ENCODE measurements at regions not wholly inside any gene's neighbourhood (a gene's known extent, or its start where the extent isn't known, plus 50 kb on each side); places are given as distances from the start of the nearest gene placed in this dataset.
A peak's percentile ranks its signal among the peaks of the same experiment; 100 is the strongest.
"Not testable (repeated sequence)": the region's sequence is repeated elsewhere in the genome, so short reads cannot be mapped to it uniquely, and the experiment has no call there.

GRCh38 chr21:21996891-21997290 lies 998.7 kb downstream of the NCAM2 start:
- no peak overlapping the region for H3K27ac ChIP-seq (ENCODE audit: low read depth, low read length)
- H3K9me3 ChIP-seq (ENCODE audit: control insufficient read depth, insufficient read depth, low read length), result no peaks in the 10 kb centered on the region
- H3K4me3 ChIP-seq (ENCODE audit: low read depth, low read length), result no peak overlapping the region
- no peaks in the 10 kb centered on the region for H3K4me1 ChIP-seq (ENCODE audit: control insufficient read depth, insufficient read depth, low read length)
- H3K27me3 ChIP-seq (ENCODE audit: control insufficient read depth, insufficient read depth, low read length), result no peaks in the 10 kb centered on the region
- H3K36me3 ChIP-seq (ENCODE audit: control insufficient read depth, insufficient read depth, low read length), result no peaks in the 10 kb centered on the region
- no peak overlapping the region for H3K9ac ChIP-seq (ENCODE audit: low read depth, low read length)

- H3K27me3 ChIP-seq (ENCODE audit: control insufficient read depth, insufficient read depth, low read length), result no peaks in the 10 kb centered on the region
- H3K36me3 ChIP-seq (ENCODE audit: control insufficient read depth, insufficient read depth, low read length), result no peaks in the 10 kb centered on the region
- H3K9ac ChIP-seq (ENCODE audit: low read depth, low read length), result no peak overlapping the region
- no peak overlapping the region for H3K4me3 ChIP-seq (ENCODE audit: low read depth, low read length)
- no peaks in the 10 kb centered on the region for H3K9me3 ChIP-seq (ENCODE audit: control insufficient read depth, insufficient read depth, low read length)
- H3K4me1 ChIP-seq (ENCODE audit: control insufficient read depth, insufficient read depth, low read length), result no peaks in the 10 kb centered on the region
- no peak overlapping the region for H3K27ac ChIP-seq (ENCODE audit: low read depth, low read length)
Measured at GRCh38 chr21:21997390-21998333, 999.5 kb downstream of the NCAM2 start.

DNA sequence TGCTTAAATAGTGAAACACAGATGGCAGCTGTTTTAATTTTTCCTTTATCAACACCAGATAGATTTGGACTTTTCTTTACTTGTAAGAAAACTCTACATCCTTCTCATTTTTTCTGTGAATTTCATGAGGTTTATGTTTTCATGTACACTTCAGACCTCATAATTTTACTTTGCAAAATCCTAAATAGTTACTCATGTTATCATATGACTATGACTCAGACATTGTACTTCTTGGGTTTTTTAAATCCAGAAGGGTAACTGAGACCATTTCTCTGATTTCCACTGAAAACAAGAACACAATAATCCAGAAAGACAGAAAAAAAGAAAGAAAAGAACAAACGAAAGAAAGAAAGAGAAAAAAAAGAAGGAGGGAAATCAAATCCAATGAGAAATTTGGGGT lies 1021.6 kb downstream of the NCAM2 start:
- Histone ChIP-seq H3K4me1 (ENCODE audit: control insufficient read depth, insufficient read depth, low read length) (no peaks in the 10 kb centered on the region), H3K27me3 (ENCODE audit: control insufficient read depth, insufficient read depth, low read length) (no peaks in the 10 kb centered on the region), H3K36me3 (ENCODE audit: control insufficient read depth, insufficient read depth, low read length) (no peaks in the 10 kb centered on the region), H3K4me3 (ENCODE audit: low read depth, low read length) (no peak overlapping the region), H3K27ac (ENCODE audit: low read depth, low read length) (no peak overlapping the region), H3K9ac (ENCODE audit: low read depth, low read length) (no peak overlapping the region), H3K9me3 (ENCODE audit: control insufficient read depth, insufficient read depth, low read length) (no peaks in the 10 kb centered on the region; the same call in 1 of the 2 replicates)

DNA sequence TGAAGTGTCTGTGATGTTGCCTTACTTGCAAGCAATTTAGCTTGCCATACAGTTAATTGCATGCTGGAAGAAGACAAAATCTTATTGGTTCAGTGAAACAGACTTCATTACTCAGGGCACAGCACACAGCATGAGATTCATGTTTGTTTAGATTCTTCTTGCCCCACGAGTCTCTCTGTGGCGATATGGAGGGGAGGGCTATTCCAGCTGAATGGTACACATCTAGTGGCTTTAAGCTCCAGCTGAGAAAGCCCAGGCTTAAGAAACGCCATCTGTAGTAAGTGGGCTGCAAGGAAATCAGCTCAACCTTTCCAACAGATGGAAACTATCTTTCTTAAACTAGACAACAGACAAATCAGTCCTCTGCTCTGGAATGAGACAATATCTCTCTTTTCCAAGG lies 1022.0 kb downstream of the NCAM2 start:
- no peaks in the 10 kb centered on the region; the same call in 1 of the 2 replicates for H3K9me3 ChIP-seq (ENCODE audit: control insufficient read depth, insufficient read depth, low read length)
- no peak overlapping the region for H3K4me3 ChIP-seq (ENCODE audit: low read depth, low read length)
- no peak overlapping the region for H3K9ac ChIP-seq (ENCODE audit: low read depth, low read length)
- H3K27ac ChIP-seq (ENCODE audit: low read depth, low read length), result no peak overlapping the region
- no peaks in the 10 kb centered on the region for H3K36me3 ChIP-seq (ENCODE audit: control insufficient read depth, insufficient read depth, low read length)
- H3K4me1 ChIP-seq (ENCODE audit: control insufficient read depth, insufficient read depth, low read length), result no peaks in the 10 kb centered on the region
- no peaks in the 10 kb centered on the region for H3K27me3 ChIP-seq (ENCODE audit: control insufficient read depth, insufficient read depth, low read length)

DNA sequence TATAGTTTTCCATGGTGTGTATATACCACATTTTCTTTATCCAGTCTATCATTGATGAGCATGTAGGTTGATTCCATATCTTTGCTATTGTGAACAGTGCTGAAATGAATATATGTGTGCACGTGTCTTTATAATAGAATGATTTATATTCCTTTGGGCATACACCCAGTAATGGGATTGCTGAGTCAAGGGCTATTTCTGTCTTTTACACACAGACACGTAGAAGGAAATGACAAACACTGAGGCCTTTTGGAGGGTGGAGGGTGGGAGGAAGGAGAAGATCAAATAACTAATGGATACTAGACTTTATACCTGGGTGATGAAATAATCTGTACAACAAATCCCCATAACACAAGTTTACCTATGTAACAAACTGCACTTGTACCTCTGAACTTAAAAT lies 1025.7 kb downstream of the NCAM2 start:
- not testable (repeated sequence) for H3K4me1 ChIP-seq (ENCODE audit: control insufficient read depth, insufficient read depth, low read length); H3K27me3 ChIP-seq (ENCODE audit: control insufficient read depth, insufficient read depth, low read length); H3K9me3 ChIP-seq (ENCODE audit: control insufficient read depth, insufficient read depth, low read length); H3K9ac ChIP-seq (ENCODE audit: low read depth, low read length); H3K36me3 ChIP-seq (ENCODE audit: control insufficient read depth, insufficient read depth, low read length); H3K27ac ChIP-seq (ENCODE audit: low read depth, low read length); H3K4me3 ChIP-seq (ENCODE audit: low read depth, low read length)

DNA sequence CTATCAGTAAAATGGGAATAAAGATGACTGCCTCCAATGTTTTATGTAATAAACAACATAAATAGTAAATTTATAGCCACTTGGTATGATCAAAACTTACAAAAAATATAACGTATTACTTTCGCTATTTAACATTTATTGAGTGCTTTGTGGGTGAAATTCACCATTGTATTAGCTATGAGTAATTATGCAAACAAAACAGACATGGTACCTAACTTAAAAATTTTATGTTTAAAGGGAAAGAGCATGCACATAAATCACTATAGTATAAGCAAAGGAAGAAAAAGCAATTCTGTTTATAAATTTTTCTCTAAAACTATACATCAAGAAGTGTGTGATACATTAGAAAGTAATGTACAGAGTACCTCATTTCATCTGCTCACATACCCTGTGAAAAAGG lies 1046.2 kb downstream of the NCAM2 start:
- H3K9ac ChIP-seq (ENCODE audit: low read depth, low read length), result no peak overlapping the region
- no peaks in the 10 kb centered on the region for H3K9me3 ChIP-seq (ENCODE audit: control insufficient read depth, insufficient read depth, low read length)
- H3K27me3 ChIP-seq (ENCODE audit: control insufficient read depth, insufficient read depth, low read length), result no peaks in the 10 kb centered on the region
- H3K4me3 ChIP-seq (ENCODE audit: low read depth, low read length), result no peak overlapping the region
- H3K36me3 ChIP-seq (ENCODE audit: control insufficient read depth, insufficient read depth, low read length), result no peaks in the 10 kb centered on the region
- H3K27ac ChIP-seq (ENCODE audit: low read depth, low read length), result no peak overlapping the region
- no peaks in the 10 kb centered on the region for H3K4me1 ChIP-seq (ENCODE audit: control insufficient read depth, insufficient read depth, low read length)

DNA sequence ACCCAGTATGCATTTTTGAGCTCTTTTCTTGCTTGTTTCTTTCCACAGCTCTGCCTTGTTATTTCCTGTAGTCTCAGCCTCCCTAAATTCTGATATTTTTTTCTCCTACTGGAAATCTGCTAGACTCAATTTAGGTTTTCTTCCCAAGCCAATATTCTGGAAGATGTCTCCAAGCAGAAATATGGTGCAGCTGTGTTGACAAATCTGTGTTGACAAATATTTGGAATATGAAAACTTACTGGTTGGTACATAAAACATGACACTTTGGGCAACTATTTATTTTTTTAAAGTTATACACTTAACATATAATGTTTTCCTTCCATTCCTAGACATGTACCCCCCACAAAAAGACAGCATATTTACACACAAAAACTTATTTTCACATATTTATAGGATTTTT lies 1048.4 kb downstream of the NCAM2 start:
- Histone ChIP-seq H3K9me3 (ENCODE audit: control insufficient read depth, insufficient read depth, low read length) (no peaks in the 10 kb centered on the region), H3K36me3 (ENCODE audit: control insufficient read depth, insufficient read depth, low read length) (no peaks in the 10 kb centered on the region), H3K27ac (ENCODE audit: low read depth, low read length) (no peak overlapping the region), H3K27me3 (ENCODE audit: control insufficient read depth, insufficient read depth, low read length) (no peaks in the 10 kb centered on the region), H3K4me1 (ENCODE audit: control insufficient read depth, insufficient read depth, low read length) (no peaks in the 10 kb centered on the region), H3K4me3 (ENCODE audit: low read depth, low read length) (no peak overlapping the region), H3K9ac (ENCODE audit: low read depth, low read length) (no peak overlapping the region)

GRCh38 chr21:22056904-22057303 lies 1058.7 kb downstream of the NCAM2 start:
- no peaks in the 10 kb centered on the region for H3K4me1 ChIP-seq (ENCODE audit: control insufficient read depth, insufficient read depth, low read length)
- H3K9me3 ChIP-seq (ENCODE audit: control insufficient read depth, insufficient read depth, low read length), result no peaks in the 10 kb centered on the region
- no peaks in the 10 kb centered on the region for H3K36me3 ChIP-seq (ENCODE audit: control insufficient read depth, insufficient read depth, low read length)
- H3K4me3 ChIP-seq (ENCODE audit: low read depth, low read length), result no peak overlapping the region
- no peaks in the 10 kb centered on the region for H3K27me3 ChIP-seq (ENCODE audit: control insufficient read depth, insufficient read depth, low read length)
- H3K27ac ChIP-seq (ENCODE audit: low read depth, low read length), result no peak overlapping the region
- H3K9ac ChIP-seq (ENCODE audit: low read depth, low read length), result no peak overlapping the region

GRCh38 chr21:22062472-22063139 lies 1064.4 kb downstream of the NCAM2 start:
- no peaks in the 10 kb centered on the region for H3K4me1 ChIP-seq (ENCODE audit: control insufficient read depth, insufficient read depth, low read length)
- H3K27ac ChIP-seq (ENCODE audit: low read depth, low read length), result no peak overlapping the region
- H3K4me3 ChIP-seq (ENCODE audit: low read depth, low read length), result no peak overlapping the region
- H3K9ac ChIP-seq (ENCODE audit: low read depth, low read length), result no peak overlapping the region
- H3K36me3 ChIP-seq (ENCODE audit: control insufficient read depth, insufficient read depth, low read length), result no peaks in the 10 kb centered on the region
- no peaks in the 10 kb centered on the region for H3K9me3 ChIP-seq (ENCODE audit: control insufficient read depth, insufficient read depth, low read length)
- H3K27me3 ChIP-seq (ENCODE audit: control insufficient read depth, insufficient read depth, low read length), result no peaks in the 10 kb centered on the region

DNA sequence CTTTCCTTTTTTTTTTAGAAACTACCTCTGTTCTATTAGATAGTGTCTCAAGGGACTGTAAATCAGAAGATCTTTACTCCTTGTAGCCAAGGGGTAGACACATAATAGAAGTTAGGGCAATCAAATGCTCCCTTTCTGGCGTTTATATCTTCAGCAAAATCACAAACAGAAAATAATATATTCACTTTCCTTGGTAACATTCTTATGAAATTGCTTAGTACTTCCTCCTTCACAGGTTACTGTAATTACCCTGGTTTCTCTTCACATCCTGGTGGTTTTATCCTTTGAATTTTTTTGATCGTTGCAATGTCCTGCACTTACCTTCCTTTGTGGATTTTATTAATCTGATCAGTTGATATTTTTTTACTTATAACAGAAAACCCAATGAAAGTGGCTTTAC lies 1064.9 kb downstream of the NCAM2 start:
- Histone ChIP-seq H3K27ac (ENCODE audit: low read depth, low read length) (no peak overlapping the region), H3K36me3 (ENCODE audit: control insufficient read depth, insufficient read depth, low read length) (no peaks in the 10 kb centered on the region), H3K4me3 (ENCODE audit: low read depth, low read length) (no peak overlapping the region), H3K4me1 (ENCODE audit: control insufficient read depth, insufficient read depth, low read length) (no peaks in the 10 kb centered on the region), H3K9ac (ENCODE audit: low read depth, low read length) (no peak overlapping the region), H3K9me3 (ENCODE audit: control insufficient read depth, insufficient read depth, low read length) (no peaks in the 10 kb centered on the region), H3K27me3 (ENCODE audit: control insufficient read depth, insufficient read depth, low read length) (no peaks in the 10 kb centered on the region)

- H3K27ac ChIP-seq (ENCODE audit: low read depth, low read length), result peak overlapping the region; percentile 78
- peaks cover 25% of the 10 kb centered on the region for H3K4me1 ChIP-seq (ENCODE audit: control insufficient read depth, insufficient read depth, low read length)
- no peaks in the 10 kb centered on the region for H3K27me3 ChIP-seq (ENCODE audit: control insufficient read depth, insufficient read depth, low read length)
- H3K9me3 ChIP-seq (ENCODE audit: control insufficient read depth, insufficient read depth, low read length), result peaks cover 7% of the 10 kb centered on the region; the same call in 1 of the 2 replicates
- H3K36me3 ChIP-seq (ENCODE audit: control insufficient read depth, insufficient read depth, low read length), result no peaks in the 10 kb centered on the region
- no peak overlapping the region for H3K4me3 ChIP-seq (ENCODE audit: low read depth, low read length)
- no peak overlapping the region for H3K9ac ChIP-seq (ENCODE audit: low read depth, low read length)
Measured at GRCh38 chr21:22076471-22076870, 1078.3 kb downstream of the NCAM2 start.
